Peyer's patch (tissue), 4 donors: ENCODE measurements at regions not wholly inside any gene's neighbourhood (a gene's known extent, or its start where the extent isn't known, plus 50 kb on each side); places are given as distances from the start of the nearest gene placed in this dataset.

Experiments used
- DNase-seq, 3 donors: peaks; one replicate each; pipeline ENCODE4 v3.0.0-alpha.2; 2017 to 2019
- H3K27ac ChIP-seq, 4 donors: fragments of 200-600 bp; sonication (generic); one replicate each; pipeline ENCODE4 v1.5.1; 2016 to 2019
- H3K27me3 ChIP-seq, 2 donors: fragments of 200-600 bp; sonication (generic); one replicate each; pipeline ENCODE4 v1.5.1; 2019
- H3K36me3 ChIP-seq, 3 donors: fragments of 200-600 bp; sonication (generic); one replicate each; pipeline ENCODE4 v1.5.1; 2016 to 2019
- H3K4me1 ChIP-seq, 4 donors: fragments of 200-600 bp; sonication (generic); one replicate each; pipeline ENCODE4 v1.5.1; 2016 to 2019
- H3K4me3 ChIP-seq, 4 donors: fragments of 200-600 bp; sonication (generic); 1 replicate in 3 of 4; 2 replicates in 1 of 4; pipeline ENCODE4 v1.5.1; 2016 to 2019; ENCODE audit warnings: mild to moderate bottlenecking in 1 of 4
- H3K9me3 ChIP-seq, 4 donors: fragments of 200-600 bp; sonication (generic); one replicate each; pipeline ENCODE4 v1.5.1; 2016 to 2019; ENCODE audit warnings: mild to moderate bottlenecking in 1 of 4
- CTCF ChIP-seq, 6 experiments: fragments of 450-650 bp in 4 of 6; fragments of 200-600 bp in 2 of 6; sonication (generic) in 1 of 6; IDR thresholded peaks; one replicate each; pipeline ENCODE4 v1.5.1; 2017 to 2019; ENCODE audit warnings: antibody characterized with exemption in 6 of 6, mild to moderate bottlenecking in 3 of 6, moderate library complexity in 1 of 6
- POLR2A ChIP-seq, 2 donors: fragments of 450-650 bp; IDR thresholded peaks; one replicate each; pipeline ENCODE4 v1.5.1; 2017; ENCODE audit warnings: antibody characterized with exemption in 2 of 2, mild to moderate bottlenecking in 2 of 2, moderate library complexity in 2 of 2

- Histone ChIP-seq H3K36me3 (no peaks in the 10 kb centered on the region), H3K27ac (no peak overlapping the region), H3K27me3 (no peaks in the 10 kb centered on the region), H3K4me1 (no peaks in the 10 kb centered on the region), H3K9me3 (no peaks in the 10 kb centered on the region), H3K4me3 (no peak overlapping the region)
- TF ChIP-seq POLR2A (IDR thresholded peaks at IDR 0.05): no peak
- TF ChIP-seq CTCF (IDR thresholded peaks at IDR 0.05): no peak
- peak in 1 of 3 donors; percentile 33 for DNase-seq
Measured at GRCh38 chr5:179407191-179408175, 62.2 kb upstream of the ADAMTS2 start.

DNA sequence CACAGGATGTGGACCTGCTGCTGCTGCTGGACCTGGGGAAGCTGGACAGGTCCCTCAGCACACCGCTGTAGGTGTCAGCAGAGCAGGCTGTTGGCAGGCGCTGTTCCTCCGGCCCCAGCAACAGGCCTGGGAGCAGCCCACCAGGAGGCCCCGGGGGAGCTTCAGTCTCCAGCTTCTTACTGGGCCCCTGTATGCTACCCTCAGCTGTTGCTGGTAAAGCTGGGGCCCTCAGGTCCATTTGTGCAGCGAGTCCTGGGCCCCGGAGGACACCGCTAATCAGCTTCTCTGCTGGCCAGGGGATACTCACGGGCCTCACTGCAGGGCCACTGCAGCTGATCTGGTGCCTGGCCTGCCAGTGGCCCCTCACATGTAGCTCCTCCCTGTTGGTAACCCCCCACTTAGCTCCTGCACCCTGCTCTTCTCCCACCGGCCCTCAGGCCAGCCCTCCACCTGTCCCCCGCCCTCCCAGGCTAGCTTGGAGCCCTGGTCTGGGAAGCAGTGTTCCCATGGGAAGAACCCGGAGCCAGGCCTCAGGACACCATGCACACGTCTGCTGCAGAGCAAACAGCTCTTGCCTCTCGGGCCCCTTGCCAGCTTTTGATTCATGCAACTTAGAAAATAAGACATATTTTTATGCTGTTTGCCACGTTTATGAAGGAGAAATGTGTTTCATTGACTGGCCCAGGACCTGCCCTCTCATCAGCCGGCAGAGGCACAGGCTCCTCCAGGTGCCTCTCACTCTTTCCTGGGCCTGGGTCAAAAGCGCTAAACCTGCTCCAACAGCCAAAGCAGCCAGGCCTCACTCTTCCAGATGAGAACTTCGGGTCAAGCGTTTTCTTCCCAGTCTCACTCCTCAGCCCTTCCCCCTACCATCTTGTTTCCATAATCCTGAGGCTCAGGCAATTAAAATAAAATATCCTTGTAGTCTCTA lies 61.0 kb upstream of the ADAMTS2 start:
- peaks cover 0 to 4% (median 0%) of the 10 kb centered on the region in 4 donors for H3K9me3 ChIP-seq
- no peak for TF ChIP-seq POLR2A (IDR thresholded peaks at IDR 0.05)
- no peak for TF ChIP-seq CTCF (IDR thresholded peaks at IDR 0.05)
- H3K4me3 ChIP-seq: no peak overlapping the region
- H3K36me3 ChIP-seq: no peaks in the 10 kb centered on the region
- no peaks in the 10 kb centered on the region for H3K27me3 ChIP-seq
- DNase-seq: no peak
- H3K27ac ChIP-seq: no peak overlapping the region
- H3K4me1 ChIP-seq: no peaks in the 10 kb centered on the region

GRCh38 chr5:179405426-179406030 lies 60.3 kb upstream of the ADAMTS2 start:
- Histone ChIP-seq H3K4me3 (no peak overlapping the region), H3K27ac (no peak overlapping the region), H3K36me3 (no peaks in the 10 kb centered on the region), H3K9me3 (peaks cover 0 to 11% (median under 1%) of the 10 kb centered on the region in 4 donors), H3K27me3 (no peaks in the 10 kb centered on the region), H3K4me1 (no peaks in the 10 kb centered on the region)
- no peak for DNase-seq
- no peak for TF ChIP-seq CTCF (IDR thresholded peaks at IDR 0.05)
- no peak for TF ChIP-seq POLR2A (IDR thresholded peaks at IDR 0.05)

DNA sequence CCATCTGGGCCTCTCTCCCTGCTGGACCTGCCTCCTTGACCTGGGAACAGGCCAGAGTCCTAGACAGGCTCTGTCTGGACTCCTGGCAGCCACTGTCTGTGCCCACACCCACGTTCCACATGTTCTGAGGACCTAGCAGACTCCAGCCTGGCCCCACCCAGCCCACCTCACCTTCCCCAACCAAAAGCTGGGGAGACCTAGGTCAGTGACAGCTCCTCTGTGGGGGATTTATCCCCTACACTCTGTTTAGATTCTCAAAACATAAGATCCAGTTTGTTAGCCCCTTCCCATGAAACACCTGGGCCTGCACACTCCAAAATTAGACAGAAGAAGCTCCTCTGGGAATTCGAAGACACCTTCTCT lies 59.8 kb upstream of the ADAMTS2 start:
- no peak for TF ChIP-seq CTCF (IDR thresholded peaks at IDR 0.05)
- no peak for TF ChIP-seq POLR2A (IDR thresholded peaks at IDR 0.05)
- Histone ChIP-seq H3K4me3 (no peak overlapping the region), H3K27me3 (no peaks in the 10 kb centered on the region), H3K36me3 (no peaks in the 10 kb centered on the region), H3K9me3 (peaks cover 0 to 16% (median 4%) of the 10 kb centered on the region in 4 donors), H3K4me1 (no peaks in the 10 kb centered on the region), H3K27ac (no peak overlapping the region)
- DNase-seq: no peak

GRCh38 chr5:179404321-179405053 lies 59.2 kb upstream of the ADAMTS2 start:
- Histone ChIP-seq H3K4me1 (no peaks in the 10 kb centered on the region), H3K36me3 (no peaks in the 10 kb centered on the region), H3K4me3 (no peak overlapping the region), H3K27ac (no peak overlapping the region), H3K9me3 (peaks cover 0 to 18% (median 7%) of the 10 kb centered on the region in 4 donors), H3K27me3 (no peaks in the 10 kb centered on the region)
- no peak for DNase-seq
- TF ChIP-seq CTCF (IDR thresholded peaks at IDR 0.05) (peak in 2 of 6 experiments; percentile 12 to 29), POLR2A (IDR thresholded peaks at IDR 0.05) (no peak)
